GM21381 (cell line): ENCODE measurements at regions not wholly inside any gene's neighbourhood (a gene's known extent, or its start where the extent isn't known, plus 50 kb on each side); places are given as distances from the start of the nearest gene placed in this dataset.

Experiments
- ATAC-seq: cut with Tn5 transposase; IDR thresholded peaks from one replicate; pipeline ENCODE4 v1.9.1; 2021; ENCODE audit warnings: mild to moderate bottlenecking, moderate library complexity; ENCODE audit not compliant: unreplicated experiment

- ATAC-seq = no peak
These were observed 62.5 kb upstream of the FAR2 start for GRCh38 chr12:29086325-29087271.

- no peak for ATAC-seq
These were observed 60.4 kb upstream of the FAR2 start for GRCh38 chr12:29088611-29089219.
